HL-60 (cell line): ENCODE measurements at regions not wholly inside any gene's neighbourhood (a gene's known extent, or its start where the extent isn't known, plus 50 kb on each side); places are given as distances from the start of the nearest gene placed in this dataset.
"Not testable (repeated sequence)": the region's sequence is repeated elsewhere in the genome, so short reads cannot be mapped to it uniquely, and the experiment has no call there.

Source experiments
- DNase-seq, 2 experiments: peaks; one replicate each; pipeline ENCODE4 v3.0.0-alpha.2; 2010 to 2020; ENCODE audit warnings: low read depth in 1 of 2, low spot score in 1 of 2
- H3K27ac ChIP-seq: fragments of 250-450 bp; sonication (Bioruptor Pico); replicated peaks from 2 replicates; pipeline ENCODE4 v1.5.1; 2020; ENCODE audit warnings: mild to moderate bottlenecking, moderate library complexity
- H3K27me3 ChIP-seq: fragments of 250-450 bp; sonication (Bioruptor Pico); 2 replicates; pipeline ENCODE4 v1.5.1; 2021; ENCODE audit warnings: mild to moderate bottlenecking, moderate library complexity; ENCODE audit not compliant: insufficient read depth, poor library complexity, severe bottlenecking
- H3K4me3 ChIP-seq: replicated peaks from 2 replicates; pipeline ENCODE4 v1.5.1; 2011; ENCODE audit warnings: mild to moderate bottlenecking, control low read depth, low read length; ENCODE audit not compliant: insufficient read depth
- CTCF ChIP-seq: IDR thresholded peaks from one replicate; pipeline ENCODE4 v1.5.1; 2011; ENCODE audit warnings: low read length, control low read depth, inconsistent platforms; ENCODE audit not compliant: insufficient read depth
- GABPA ChIP-seq: IDR thresholded peaks from 2 replicates; pipeline ENCODE4 v1.6.1; 2012; ENCODE audit warnings: low read depth
- POLR2AphosphoS5 ChIP-seq: IDR thresholded peaks from 2 replicates; pipeline ENCODE4 v1.6.1; 2012; ENCODE audit warnings: low read depth
- SPI1 ChIP-seq: IDR thresholded peaks from 2 replicates; pipeline ENCODE4 v1.6.1; 2012; ENCODE audit warnings: low read depth, mild to moderate bottlenecking, borderline replicate concordance
- TF ChIP-seq, protein P1 (sequence below): IDR thresholded peaks from 2 replicates; pipeline ENCODE4 v1.6.1; 2012; ENCODE audit warnings: low read depth; ENCODE audit not compliant: insufficient replicate concordance

DNA sequence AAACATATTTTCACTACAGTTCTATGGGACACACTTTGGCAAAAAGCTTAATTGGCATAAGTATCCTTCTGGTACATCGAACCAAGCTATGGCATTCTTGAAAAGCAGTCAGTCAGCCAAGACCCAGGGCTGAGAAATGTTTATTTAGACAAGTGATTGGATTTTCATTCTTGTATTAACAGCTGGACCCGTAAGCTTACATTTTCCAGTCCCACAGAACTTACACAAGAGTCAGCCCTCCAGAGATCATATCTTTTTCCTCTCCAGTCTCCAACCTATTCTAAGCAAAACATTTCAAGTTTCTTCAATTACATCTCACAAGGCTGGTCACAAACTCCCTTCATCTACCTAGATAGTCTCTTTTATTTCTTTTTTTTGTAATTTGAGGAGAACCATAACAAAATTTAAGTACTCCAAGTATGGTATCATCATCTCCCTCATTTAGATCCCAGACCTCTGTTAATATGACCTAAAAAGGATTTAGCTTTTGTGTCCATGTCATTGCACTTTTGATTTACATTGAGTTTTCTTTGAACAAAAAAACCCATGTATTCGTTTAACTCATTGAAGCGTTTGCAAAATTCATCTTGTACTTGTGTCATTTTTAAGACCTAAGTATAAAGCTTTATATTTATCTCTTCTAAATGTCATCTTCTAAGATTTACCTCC is 67.9 kb upstream of the GRK3 start:
- H3K4me3 ChIP-seq = no peak overlapping the region
- no peak for DNase-seq
- no peak for TF ChIP-seq POLR2AphosphoS5
- no peak for TF ChIP-seq CTCF
- TF ChIP-seq GABPA = no peak
- TF ChIP-seq, protein P1, sequence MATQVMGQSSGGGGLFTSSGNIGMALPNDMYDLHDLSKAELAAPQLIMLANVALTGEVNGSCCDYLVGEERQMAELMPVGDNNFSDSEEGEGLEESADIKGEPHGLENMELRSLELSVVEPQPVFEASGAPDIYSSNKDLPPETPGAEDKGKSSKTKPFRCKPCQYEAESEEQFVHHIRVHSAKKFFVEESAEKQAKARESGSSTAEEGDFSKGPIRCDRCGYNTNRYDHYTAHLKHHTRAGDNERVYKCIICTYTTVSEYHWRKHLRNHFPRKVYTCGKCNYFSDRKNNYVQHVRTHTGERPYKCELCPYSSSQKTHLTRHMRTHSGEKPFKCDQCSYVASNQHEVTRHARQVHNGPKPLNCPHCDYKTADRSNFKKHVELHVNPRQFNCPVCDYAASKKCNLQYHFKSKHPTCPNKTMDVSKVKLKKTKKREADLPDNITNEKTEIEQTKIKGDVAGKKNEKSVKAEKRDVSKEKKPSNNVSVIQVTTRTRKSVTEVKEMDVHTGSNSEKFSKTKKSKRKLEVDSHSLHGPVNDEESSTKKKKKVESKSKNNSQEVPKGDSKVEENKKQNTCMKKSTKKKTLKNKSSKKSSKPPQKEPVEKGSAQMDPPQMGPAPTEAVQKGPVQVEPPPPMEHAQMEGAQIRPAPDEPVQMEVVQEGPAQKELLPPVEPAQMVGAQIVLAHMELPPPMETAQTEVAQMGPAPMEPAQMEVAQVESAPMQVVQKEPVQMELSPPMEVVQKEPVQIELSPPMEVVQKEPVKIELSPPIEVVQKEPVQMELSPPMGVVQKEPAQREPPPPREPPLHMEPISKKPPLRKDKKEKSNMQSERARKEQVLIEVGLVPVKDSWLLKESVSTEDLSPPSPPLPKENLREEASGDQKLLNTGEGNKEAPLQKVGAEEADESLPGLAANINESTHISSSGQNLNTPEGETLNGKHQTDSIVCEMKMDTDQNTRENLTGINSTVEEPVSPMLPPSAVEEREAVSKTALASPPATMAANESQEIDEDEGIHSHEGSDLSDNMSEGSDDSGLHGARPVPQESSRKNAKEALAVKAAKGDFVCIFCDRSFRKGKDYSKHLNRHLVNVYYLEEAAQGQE = no peak
- TF ChIP-seq SPI1 = no peak
- no peaks in the 10 kb centered on the region for H3K27me3 ChIP-seq
- H3K27ac ChIP-seq = no peak overlapping the region

GRCh38 chr22:25497181-25497641 is 67.3 kb upstream of the GRK3 start:
- H3K27ac ChIP-seq = no peak overlapping the region
- TF ChIP-seq, protein P1 = no peak
- no peak for TF ChIP-seq GABPA
- TF ChIP-seq SPI1 = no peak
- TF ChIP-seq POLR2AphosphoS5 = no peak
- TF ChIP-seq CTCF = no peak
- H3K27me3 ChIP-seq = no peaks in the 10 kb centered on the region
- no peak overlapping the region for H3K4me3 ChIP-seq
- no peak for DNase-seq

DNA sequence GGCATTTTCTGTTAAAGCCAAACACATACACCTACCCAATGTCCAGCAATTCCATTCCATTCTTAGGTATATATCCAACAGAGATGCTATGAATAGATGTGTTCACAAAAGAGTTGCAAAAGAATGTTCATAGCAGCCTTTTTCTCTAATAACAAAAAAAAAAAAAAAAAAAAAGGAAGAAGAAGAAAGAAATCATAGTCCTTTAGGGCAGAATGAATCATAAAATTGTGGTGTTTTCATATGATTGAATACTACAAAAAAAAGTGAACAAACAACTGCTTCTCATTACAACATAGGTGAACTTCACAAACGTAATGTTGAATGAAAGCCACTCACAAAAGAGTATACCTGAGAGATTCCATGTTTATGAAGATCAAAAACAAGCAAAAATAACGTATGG is 66.8 kb upstream of the GRK3 start:
- no peak for DNase-seq
- Histone ChIP-seq H3K27ac (no peak overlapping the region), H3K4me3 (no peak overlapping the region), H3K27me3 (no peaks in the 10 kb centered on the region)
- TF ChIP-seq, protein P1 = no peak
- TF ChIP-seq GABPA = no peak
- TF ChIP-seq SPI1 = no peak
- no peak for TF ChIP-seq CTCF
- no peak for TF ChIP-seq POLR2AphosphoS5

DNA sequence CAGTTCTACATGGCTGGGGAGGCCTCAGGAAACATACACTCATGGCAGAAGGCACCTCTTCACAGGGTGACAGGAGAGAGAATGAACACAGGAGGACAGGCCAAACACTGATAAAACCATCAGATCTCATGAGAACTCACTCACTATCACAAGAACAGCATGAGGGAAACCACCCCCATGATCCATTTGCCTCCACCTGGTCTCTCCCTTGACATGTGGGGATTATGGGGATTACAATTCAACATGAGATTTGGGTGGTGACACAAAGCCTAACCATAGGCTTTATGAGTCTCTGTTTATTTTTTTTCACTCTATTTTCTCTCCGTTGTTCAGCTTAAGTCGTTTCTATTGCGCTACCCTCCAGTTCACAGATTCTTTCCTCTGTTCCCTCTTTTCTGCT is 63.8 kb upstream of the GRK3 start:
- H3K27ac ChIP-seq, DNase-seq, H3K4me3 ChIP-seq, H3K27me3 ChIP-seq: not testable (repeated sequence)

- not testable (repeated sequence) for H3K27ac ChIP-seq, DNase-seq, H3K27me3 ChIP-seq
Measured at GRCh38 chr22:25504017-25504416, 60.5 kb upstream of the GRK3 start.

More at GRCh38 chr22:25504017-25504416, 60.5 kb upstream of the GRK3 start:
- H3K4me3 ChIP-seq = not testable (repeated sequence)
